MM.1S (cell line): ENCODE measurements at regions not wholly inside any gene's neighbourhood (a gene's known extent, or its start where the extent isn't known, plus 50 kb on each side); places are given as distances from the start of the nearest gene placed in this dataset.

Experiments used
- EZH2 ChIP-seq: fragments of 300-600 bp; sonication (generic); optimal IDR thresholded peaks from 2 replicates; pipeline ENCODE3; 2017; ENCODE audit warnings: low read depth, mild to moderate bottlenecking, antibody characterized with exemption, low read length, mixed read lengths
- EZH2phosphoT487 ChIP-seq: fragments of 300-600 bp; sonication (generic); IDR thresholded peaks from 2 replicates; pipeline ENCODE4 v1.6.1; 2018; ENCODE audit warnings: antibody characterized with exemption, low read length
- TF ChIP-seq, protein P1 (sequence below): fragments of 300-600 bp; sonication (generic); IDR thresholded peaks from 2 replicates; pipeline ENCODE4 v1.5.1; 2016; ENCODE audit warnings: antibody characterized with exemption, low read length, mixed read lengths

DNA sequence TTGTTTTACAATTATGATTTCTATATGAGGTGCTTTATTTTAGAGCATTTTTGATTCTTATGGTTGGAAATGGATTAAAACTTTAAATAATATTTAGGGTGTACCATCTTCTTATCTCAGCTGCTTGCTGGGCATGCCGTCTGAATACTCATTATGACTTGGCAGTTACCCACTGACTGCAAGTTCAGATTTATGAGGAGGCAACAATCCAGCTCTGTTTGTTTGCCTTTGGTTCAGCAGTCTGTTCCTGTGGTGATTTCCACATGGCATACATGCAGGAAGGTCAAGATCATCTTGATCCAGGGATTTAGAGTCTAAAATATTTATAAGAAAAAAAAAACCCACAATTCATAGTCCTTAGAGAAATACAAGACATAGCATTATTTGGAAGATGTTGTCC, 1254.5 kb upstream of the NUDT12 start:
- TF ChIP-seq EZH2 = no peak
- TF ChIP-seq, protein P1, sequence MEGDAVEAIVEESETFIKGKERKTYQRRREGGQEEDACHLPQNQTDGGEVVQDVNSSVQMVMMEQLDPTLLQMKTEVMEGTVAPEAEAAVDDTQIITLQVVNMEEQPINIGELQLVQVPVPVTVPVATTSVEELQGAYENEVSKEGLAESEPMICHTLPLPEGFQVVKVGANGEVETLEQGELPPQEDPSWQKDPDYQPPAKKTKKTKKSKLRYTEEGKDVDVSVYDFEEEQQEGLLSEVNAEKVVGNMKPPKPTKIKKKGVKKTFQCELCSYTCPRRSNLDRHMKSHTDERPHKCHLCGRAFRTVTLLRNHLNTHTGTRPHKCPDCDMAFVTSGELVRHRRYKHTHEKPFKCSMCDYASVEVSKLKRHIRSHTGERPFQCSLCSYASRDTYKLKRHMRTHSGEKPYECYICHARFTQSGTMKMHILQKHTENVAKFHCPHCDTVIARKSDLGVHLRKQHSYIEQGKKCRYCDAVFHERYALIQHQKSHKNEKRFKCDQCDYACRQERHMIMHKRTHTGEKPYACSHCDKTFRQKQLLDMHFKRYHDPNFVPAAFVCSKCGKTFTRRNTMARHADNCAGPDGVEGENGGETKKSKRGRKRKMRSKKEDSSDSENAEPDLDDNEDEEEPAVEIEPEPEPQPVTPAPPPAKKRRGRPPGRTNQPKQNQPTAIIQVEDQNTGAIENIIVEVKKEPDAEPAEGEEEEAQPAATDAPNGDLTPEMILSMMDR = no peak
- TF ChIP-seq EZH2phosphoT487 = no peak
